PC-3 (cell line): ENCODE measurements at regions not wholly inside any gene's neighbourhood (a gene's known extent, or its start where the extent isn't known, plus 50 kb on each side); places are given as distances from the start of the nearest gene placed in this dataset.

Experiments used
- CTCF ChIP-seq: fragments of 300-600 bp; sonication (generic); conservative IDR thresholded peaks from 2 replicates; pipeline ENCODE4 v1.5.1; 2017; ENCODE audit warnings: antibody characterized with exemption, low read depth, mild to moderate bottlenecking, low read length
- EZH2 ChIP-seq: fragments of 300-600 bp; sonication (generic); IDR thresholded peaks from one replicate; pipeline ENCODE4 v1.6.1; 2017; ENCODE audit warnings: antibody characterized with exemption, mild to moderate bottlenecking, low read length; ENCODE audit not compliant: unreplicated experiment
- EZH2phosphoT487 ChIP-seq: fragments of 300-600 bp; sonication (generic); IDR thresholded peaks from 2 replicates; pipeline ENCODE4 v1.6.1; 2018; ENCODE audit warnings: mild to moderate bottlenecking, antibody characterized with exemption, low read length, borderline replicate concordance

GRCh38 chr14:98037831-98038230 is 1234.2 kb downstream of the BCL11B start:
- TF ChIP-seq CTCF (no peak), EZH2 (no peak), EZH2phosphoT487 (no peak)
